Central memory CD8-positive, alpha-beta T cell (primary cell): ENCODE measurements at regions not wholly inside any gene's neighbourhood (a gene's known extent, or its start where the extent isn't known, plus 50 kb on each side); places are given as distances from the start of the nearest gene placed in this dataset.
"Not testable (repeated sequence)": the region's sequence is repeated elsewhere in the genome, so short reads cannot be mapped to it uniquely, and the experiment has no call there.

Experiments used
- ATAC-seq: fragments of 150-1000 bp; cut with Tn5 transposase; replicated peaks from 2 replicates; pipeline ENCODE4 v1.10.0; 2022; ENCODE audit warnings: mild to moderate bottlenecking, moderate FRiP score, moderate number of reproducible peaks; ENCODE audit not compliant: poor library complexity, severe bottlenecking; ENCODE audit errors: extremely low read depth
- DNase-seq, 2 donors: peaks; one replicate each; pipeline ENCODE4 v3.0.0; 2021; ENCODE audit warnings: low spot score in 2 of 2
- H3K27ac Mint-ChIP-seq: one replicate; pipeline ENCODE4 v1.8.0; 2022; ENCODE audit warnings: low read depth, mild to moderate bottlenecking, moderate library complexity, mixed read lengths
- H3K27me3 Mint-ChIP-seq: one replicate; pipeline ENCODE4 v1.8.0; 2022; ENCODE audit warnings: mixed read lengths
- H3K36me3 Mint-ChIP-seq: one replicate; pipeline ENCODE4 v1.8.0; 2022; ENCODE audit warnings: mild to moderate bottlenecking, moderate library complexity, mixed read lengths; ENCODE audit not compliant: insufficient read depth
- H3K4me1 Mint-ChIP-seq: one replicate; pipeline ENCODE4 v1.8.0; 2022; ENCODE audit warnings: mixed read lengths
- H3K4me3 Mint-ChIP-seq: one replicate; pipeline ENCODE4 v1.8.0; 2022; ENCODE audit warnings: mild to moderate bottlenecking, moderate library complexity, mixed read lengths
- H3K9me3 Mint-ChIP-seq: one replicate; pipeline ENCODE4 v1.8.0; 2022; ENCODE audit warnings: mixed read lengths

GRCh38 chr4:66360395-66360794, 690.1 kb upstream of the EPHA5 start:
- H3K4me1 Mint-ChIP-seq, ATAC-seq, DNase-seq: not testable (repeated sequence)

GRCh38 chr4:66357316-66357715, 687.0 kb upstream of the EPHA5 start:
- no peaks in the 10 kb centered on the region for H3K27me3 Mint-ChIP-seq
- no peak for DNase-seq

More at GRCh38 chr4:66360395-66360794, 690.1 kb upstream of the EPHA5 start:
- peaks cover 16% of the 10 kb centered on the region for H3K9me3 Mint-ChIP-seq
- not testable (repeated sequence) for H3K4me3 Mint-ChIP-seq, H3K36me3 Mint-ChIP-seq, H3K27ac Mint-ChIP-seq, H3K27me3 Mint-ChIP-seq

GRCh38 chr4:66355328-66355727, 685.0 kb upstream of the EPHA5 start:
- no peak overlapping the region for H3K4me3 Mint-ChIP-seq
- no peak overlapping the region for H3K27ac Mint-ChIP-seq
- ATAC-seq (no peak), DNase-seq (no peak)
- H3K9me3 Mint-ChIP-seq = peaks cover 26% of the 10 kb centered on the region
- no peaks in the 10 kb centered on the region for H3K4me1 Mint-ChIP-seq
- H3K36me3 Mint-ChIP-seq = peaks cover 4% of the 10 kb centered on the region
- no peaks in the 10 kb centered on the region for H3K27me3 Mint-ChIP-seq

More at GRCh38 chr4:66357316-66357715, 687.0 kb upstream of the EPHA5 start:
- no peaks in the 10 kb centered on the region for H3K4me1 Mint-ChIP-seq
- H3K4me3 Mint-ChIP-seq = no peak overlapping the region
- H3K36me3 Mint-ChIP-seq = peaks cover 4% of the 10 kb centered on the region
- H3K27ac Mint-ChIP-seq = no peak overlapping the region
- ATAC-seq = no peak
- H3K9me3 Mint-ChIP-seq = peaks cover 21% of the 10 kb centered on the region

DNA sequence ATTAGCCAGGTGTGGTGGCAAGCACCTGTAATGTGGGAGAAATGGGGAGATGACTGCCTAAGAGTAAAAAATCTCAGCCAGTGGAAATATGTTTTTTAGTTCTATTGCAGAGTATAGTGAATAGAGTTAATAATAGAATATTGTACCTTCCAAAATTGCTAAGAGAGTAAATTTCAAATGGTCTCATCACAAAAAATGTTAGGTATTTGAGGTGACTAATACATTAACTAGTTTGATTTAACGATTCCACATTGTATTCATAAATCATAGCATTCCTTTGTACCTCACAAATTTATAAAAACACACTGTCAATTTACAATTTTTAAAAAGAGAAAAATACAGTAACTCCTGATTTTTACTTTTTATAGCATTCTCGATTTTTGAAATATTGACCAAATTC, 681.5 kb upstream of the EPHA5 start:
- ATAC-seq (no peak), DNase-seq (no peak)
- Mint-ChIP-seq H3K27me3 (no peaks in the 10 kb centered on the region), H3K36me3 (peaks cover 4% of the 10 kb centered on the region), H3K9me3 (peaks cover 34% of the 10 kb centered on the region), H3K4me3 (no peak overlapping the region), H3K4me1 (no peaks in the 10 kb centered on the region), H3K27ac (no peak overlapping the region)

DNA sequence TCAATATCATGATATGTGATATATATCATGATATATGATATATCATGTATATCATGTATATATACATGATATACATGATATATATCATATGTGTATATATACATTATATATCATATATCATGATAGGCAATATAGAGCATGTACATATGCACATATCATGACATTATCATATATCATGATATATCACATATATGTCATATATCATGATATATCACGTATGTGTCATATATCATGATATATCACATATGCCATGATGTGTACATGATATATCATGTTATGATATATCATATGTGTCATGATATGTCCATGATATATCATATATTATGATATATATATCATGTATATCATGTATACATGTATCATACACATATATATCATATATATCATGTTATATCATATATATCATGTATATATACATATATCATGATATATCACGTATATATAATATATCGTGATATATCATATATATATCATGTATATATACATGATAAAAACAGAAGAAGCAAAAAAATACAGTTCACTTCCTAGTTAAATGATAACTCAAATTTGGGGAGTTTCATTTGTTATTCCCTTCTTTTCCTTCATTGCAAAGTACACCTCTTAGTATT, 670.1 kb upstream of the EPHA5 start:
- ATAC-seq = no peak
- no peak overlapping the region for H3K4me3 Mint-ChIP-seq
- no peak for DNase-seq
- H3K9me3 Mint-ChIP-seq = peaks cover 9% of the 10 kb centered on the region
- H3K36me3 Mint-ChIP-seq = no peaks in the 10 kb centered on the region
- no peaks in the 10 kb centered on the region for H3K4me1 Mint-ChIP-seq
- no peak overlapping the region for H3K27ac Mint-ChIP-seq
- no peaks in the 10 kb centered on the region for H3K27me3 Mint-ChIP-seq

DNA sequence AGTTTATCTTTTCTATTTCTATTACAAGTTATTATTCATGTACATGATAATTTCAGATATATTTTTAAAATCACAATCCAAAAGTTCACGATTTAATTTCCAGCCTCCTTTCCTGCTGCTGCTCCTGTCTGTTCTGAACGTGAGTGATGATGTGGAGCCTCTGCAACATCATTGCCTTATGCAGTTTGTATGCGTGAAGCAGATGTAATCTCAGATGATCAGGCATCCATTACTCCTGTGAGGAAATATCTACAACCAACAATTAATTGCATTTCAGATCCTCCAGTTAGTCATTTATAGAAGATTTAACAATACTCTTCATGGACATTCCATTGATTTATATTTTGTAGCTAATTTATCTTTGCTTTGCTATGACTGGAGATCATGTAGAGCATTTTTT, 668.7 kb upstream of the EPHA5 start:
- Mint-ChIP-seq H3K4me1 (no peaks in the 10 kb centered on the region), H3K36me3 (no peaks in the 10 kb centered on the region), H3K9me3 (peaks cover 13% of the 10 kb centered on the region), H3K27me3 (no peaks in the 10 kb centered on the region), H3K4me3 (no peak overlapping the region), H3K27ac (no peak overlapping the region)
- no peak for ATAC-seq
- DNase-seq = no peak

DNA sequence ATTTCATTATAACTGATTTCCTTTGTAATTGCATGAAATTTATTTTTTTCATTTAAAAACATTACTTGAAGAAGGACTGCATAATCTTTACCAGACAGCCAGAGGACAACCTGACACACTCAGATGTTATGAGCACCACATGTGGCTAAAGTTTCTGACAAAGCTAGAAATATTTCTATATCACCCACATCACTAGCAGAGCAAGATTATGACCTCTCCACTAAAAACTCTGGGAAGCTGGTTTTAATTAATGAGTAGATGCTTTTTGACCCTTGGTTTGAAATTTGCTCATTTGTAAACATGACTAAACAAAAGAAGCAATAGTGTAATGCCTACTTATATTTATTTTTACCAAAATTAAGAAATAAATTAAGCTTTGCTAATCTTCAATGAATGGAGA, 661.5 kb upstream of the EPHA5 start:
- H3K4me1 Mint-ChIP-seq = no peaks in the 10 kb centered on the region
- DNase-seq (no peak), ATAC-seq (no peak)
- no peaks in the 10 kb centered on the region for H3K27me3 Mint-ChIP-seq
- no peak overlapping the region for H3K4me3 Mint-ChIP-seq
- no peaks in the 10 kb centered on the region for H3K36me3 Mint-ChIP-seq
- no peak overlapping the region for H3K27ac Mint-ChIP-seq
- peaks cover 19% of the 10 kb centered on the region for H3K9me3 Mint-ChIP-seq

DNA sequence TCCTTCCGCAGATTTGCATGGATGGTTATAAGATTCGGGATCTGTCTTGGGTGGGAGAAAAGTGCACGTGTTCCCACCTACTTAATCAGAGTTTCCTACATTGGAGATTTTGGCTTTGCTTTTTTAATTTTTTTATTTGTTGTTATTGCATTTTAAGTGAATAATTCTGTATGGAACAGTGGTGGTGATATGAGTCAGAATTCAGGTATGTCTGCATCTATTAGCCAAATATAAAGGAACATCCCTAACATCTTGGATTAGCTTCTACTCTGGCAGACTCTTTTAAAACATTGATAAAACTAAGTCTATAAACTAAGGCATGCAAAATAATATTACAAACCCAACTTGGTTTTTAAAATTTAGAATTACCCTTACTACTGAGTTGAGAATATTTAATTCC, 659.8 kb upstream of the EPHA5 start:
- Mint-ChIP-seq H3K27ac (no peak overlapping the region), H3K36me3 (no peaks in the 10 kb centered on the region), H3K4me1 (no peaks in the 10 kb centered on the region), H3K4me3 (no peak overlapping the region), H3K27me3 (no peaks in the 10 kb centered on the region), H3K9me3 (peaks cover 19% of the 10 kb centered on the region)
- no peak for ATAC-seq
- no peak for DNase-seq

DNA sequence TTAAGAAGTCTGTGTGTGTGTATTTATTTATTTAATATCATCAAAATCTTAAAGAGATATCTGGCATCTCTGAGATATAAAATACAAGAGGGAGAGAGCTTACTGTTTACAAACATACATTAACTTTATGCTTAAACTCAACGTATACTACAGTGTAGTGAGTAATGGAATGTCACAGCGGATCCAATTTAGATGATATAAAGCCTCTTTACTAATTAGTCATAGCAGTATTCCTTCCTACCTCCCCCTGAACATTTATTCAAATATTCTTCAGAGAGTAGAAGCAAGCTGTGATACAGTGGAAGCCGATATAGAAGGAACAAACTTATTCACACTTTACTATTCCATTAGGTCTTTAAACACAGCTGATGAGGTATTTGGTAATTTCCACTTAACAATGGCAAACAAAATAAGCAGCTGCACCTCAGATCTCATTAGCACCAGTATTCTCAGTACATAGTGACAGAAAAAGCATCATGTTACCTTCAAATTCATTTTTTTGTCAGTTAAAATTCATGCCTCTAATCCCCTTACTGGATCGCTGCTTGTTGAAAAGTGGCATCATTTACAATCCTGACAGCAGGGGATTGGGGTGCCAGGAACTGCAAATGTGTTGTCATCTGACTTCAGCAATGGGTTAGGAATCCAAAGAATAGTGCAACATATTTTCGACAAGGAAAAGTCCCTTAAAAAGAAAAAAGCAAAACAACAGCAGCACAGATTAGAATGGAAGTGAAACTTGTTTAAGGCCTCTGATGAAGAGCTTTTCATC, 658.7 kb upstream of the EPHA5 start:
- Mint-ChIP-seq H3K4me3 (no peak overlapping the region), H3K9me3 (peaks cover 15% of the 10 kb centered on the region), H3K4me1 (no peaks in the 10 kb centered on the region), H3K27ac (no peak overlapping the region), H3K36me3 (no peaks in the 10 kb centered on the region), H3K27me3 (no peaks in the 10 kb centered on the region)
- DNase-seq (no peak), ATAC-seq (no peak)

- H3K36me3 Mint-ChIP-seq = no peaks in the 10 kb centered on the region
- H3K9me3 Mint-ChIP-seq = peaks cover 11% of the 10 kb centered on the region
- ATAC-seq (no peak), DNase-seq (no peak)
- no peaks in the 10 kb centered on the region for H3K4me1 Mint-ChIP-seq
- H3K4me3 Mint-ChIP-seq = no peak overlapping the region
- no peak overlapping the region for H3K27ac Mint-ChIP-seq
- no peaks in the 10 kb centered on the region for H3K27me3 Mint-ChIP-seq
These were observed 637.6 kb upstream of the EPHA5 start for GRCh38 chr4:66307641-66308438.

DNA sequence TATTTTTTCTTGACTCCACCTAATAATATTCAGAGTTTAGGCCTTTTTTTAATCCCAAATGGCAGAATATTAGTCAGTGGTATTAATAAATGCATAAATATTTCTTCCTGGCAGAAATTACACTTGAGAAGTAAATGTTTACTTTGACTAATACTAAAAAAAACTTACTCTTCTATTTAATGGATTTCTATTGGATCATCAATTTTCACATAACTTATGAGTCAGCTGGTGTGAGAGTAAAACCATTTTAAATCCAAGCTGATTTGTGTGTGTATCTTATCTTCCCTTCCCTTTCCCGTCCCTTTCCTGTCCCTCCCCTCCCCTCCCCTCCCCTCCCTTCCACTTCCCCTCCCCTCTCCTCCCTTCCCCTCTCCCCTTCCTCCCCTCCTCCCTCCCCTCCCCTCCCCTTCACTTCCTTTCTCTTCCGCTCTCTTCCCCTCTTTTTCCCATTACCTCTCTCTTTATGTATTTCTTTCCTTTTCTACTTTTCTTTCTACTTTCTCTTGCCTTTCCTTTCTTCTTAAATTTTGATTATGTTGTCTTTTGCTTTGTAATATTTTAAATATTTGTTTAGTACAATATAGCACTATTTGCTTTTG, 630.1 kb upstream of the EPHA5 start:
- Mint-ChIP-seq H3K9me3 (peaks cover 6% of the 10 kb centered on the region), H3K27me3 (no peaks in the 10 kb centered on the region), H3K4me1 (no peaks in the 10 kb centered on the region), H3K36me3 (no peaks in the 10 kb centered on the region), H3K4me3 (no peak overlapping the region), H3K27ac (no peak overlapping the region)
- no peak for DNase-seq
- ATAC-seq = no peak

DNA sequence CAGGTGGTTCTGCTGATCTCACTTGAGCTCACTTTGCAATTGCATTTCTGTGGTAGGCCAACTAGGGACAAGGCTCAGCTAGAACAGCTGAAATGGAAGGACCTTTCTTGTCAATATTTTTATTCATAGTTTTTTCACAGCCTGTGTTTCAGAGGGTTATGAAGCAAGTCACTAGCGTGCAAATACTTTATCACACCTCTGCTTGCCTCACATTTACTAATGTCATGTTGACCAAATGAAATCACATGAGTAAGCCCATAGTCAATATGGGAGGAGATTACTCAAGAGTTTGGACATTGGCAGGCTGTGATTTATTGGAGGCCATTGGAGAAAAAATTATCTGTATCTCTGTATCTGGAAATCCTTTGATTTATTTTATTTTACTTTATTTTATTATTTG, 628.3 kb upstream of the EPHA5 start:
- Mint-ChIP-seq H3K9me3 (peaks cover 15% of the 10 kb centered on the region), H3K27ac (no peak overlapping the region), H3K27me3 (no peaks in the 10 kb centered on the region), H3K4me1 (no peaks in the 10 kb centered on the region), H3K4me3 (no peak overlapping the region), H3K36me3 (no peaks in the 10 kb centered on the region)
- ATAC-seq = no peak
- no peak for DNase-seq
